B cell (primary cell): ENCODE measurements at regions not wholly inside any gene's neighbourhood (a gene's known extent, or its start where the extent isn't known, plus 50 kb on each side); places are given as distances from the start of the nearest gene placed in this dataset.

Experiments used
- ATAC-seq: fragments of 200-7000 bp; cut with Tn5 transposase; one replicate; pipeline ENCODE4 v1.10.0; 2021; ENCODE audit warnings: low read depth, mild to moderate bottlenecking, moderate number of reproducible peaks, moderate library complexity
- CTCF ChIA-PET: fragments of 350-600 bp; sonication (Branson Sonifier 250); formaldehyde crosslinking; loops from one replicate; lab custom pipeline; 2021; ENCODE audit warnings: antibody characterized with exemption, inconsistent platforms; lab: Charles Lee
- POLR2A ChIA-PET: fragments of 350-600 bp; sonication (Branson Sonifier 250); formaldehyde crosslinking; loops from one replicate; lab custom pipeline; 2021; ENCODE audit warnings: antibody characterized with exemption; lab: Charles Lee
- DNase-seq: peaks from one replicate; pipeline ENCODE4 v3.0.0; 2013
- H2AFZ ChIP-seq: 2 replicates; pipeline ENCODE4 v1.6.1; 2012; ENCODE audit warnings: mild to moderate bottlenecking, low read depth, low read length; ENCODE audit not compliant: insufficient read depth, poor library complexity, severe bottlenecking
- H3K27ac ChIP-seq, 2 donors: 1 replicate in 1 of 2; 2 replicates in 1 of 2; pipeline ENCODE4 v1.5.1; 2012 to 2013; ENCODE audit warnings: low read length in 2 of 2, mild to moderate bottlenecking in 2 of 2, moderate library complexity in 1 of 2
- H3K27me3 ChIP-seq, 4 experiments: fragments of 200-600 bp in 1 of 4; sonication (generic) in 1 of 4; replicated peaks in 1 of 4; 1 replicate in 2 of 4; 2 replicates in 2 of 4; pipeline versions ENCODE4 v1.6.1 to v1.7.0; 2013 to 2016; ENCODE audit warnings: low read length in 3 of 4, mild to moderate bottlenecking in 2 of 4, mixed read lengths in 1 of 4, moderate library complexity in 1 of 4; ENCODE audit not compliant: insufficient read depth in 4 of 4, control insufficient read depth in 3 of 4; ENCODE audit errors: control extremely low read depth in 1 of 4
- H3K36me3 ChIP-seq, 2 experiments: replicated peaks in 1 of 2; 1 replicate in 1 of 2; 2 replicates in 1 of 2; pipeline versions ENCODE4 v1.6.1 to v1.7.1; 2013; ENCODE audit warnings: low read length in 1 of 2; ENCODE audit not compliant: insufficient read depth in 2 of 2, control insufficient read depth in 1 of 2; ENCODE audit errors: control extremely low read depth in 1 of 2, extremely low read depth in 1 of 2
- H3K4me1 ChIP-seq, 2 donors: fragments of 200-600 bp in 1 of 2; sonication (generic) in 1 of 2; 1 replicate in 1 of 2; 2 replicates in 1 of 2; pipeline versions ENCODE4 v1.5.1 to v1.6.1; 2013 to 2017; ENCODE audit warnings: low read length in 2 of 2; ENCODE audit not compliant: control insufficient read depth in 2 of 2, insufficient read depth in 2 of 2
- H3K4me2 ChIP-seq: replicated peaks from 2 replicates; pipeline ENCODE3; 2012; ENCODE audit warnings: mild to moderate bottlenecking, low read depth, low read length; ENCODE audit not compliant: poor library complexity, severe bottlenecking
- H3K4me3 ChIP-seq, 5 experiments: fragments of 200-600 bp in 1 of 5; sonication (generic) in 1 of 5; 1 replicate in 3 of 5; 2 replicates in 2 of 5; pipeline versions ENCODE4 v1.5.1 to v1.7.0; 2011 to 2016; ENCODE audit warnings: low read length in 4 of 5, mild to moderate bottlenecking in 4 of 5, low read depth in 2 of 5, control low read depth in 1 of 5, moderate library complexity in 1 of 5; ENCODE audit not compliant: insufficient read depth in 1 of 5; ENCODE audit errors: control extremely low read depth in 1 of 5, extremely low read depth in 1 of 5
- H3K79me2 ChIP-seq: fragments of 200-600 bp; sonication (generic); one replicate; pipeline ENCODE4 v1.6.0; 2016; ENCODE audit warnings: low read length; ENCODE audit not compliant: control insufficient read depth, insufficient read depth
- H3K9ac ChIP-seq: fragments of 200-600 bp; sonication (generic); 2 replicates; pipeline ENCODE4 v1.6.1; 2017; ENCODE audit warnings: mild to moderate bottlenecking, low read length, moderate library complexity
- H3K9me3 ChIP-seq, 3 donors: one replicate each; pipeline versions ENCODE4 v1.6.1 to v1.7.1; 2013; ENCODE audit warnings: low read length in 2 of 3; ENCODE audit not compliant: control insufficient read depth in 2 of 3, insufficient read depth in 1 of 3; ENCODE audit errors: control extremely low read depth in 1 of 3
- H4K20me1 ChIP-seq: 2 replicates; pipeline ENCODE4 v1.6.0; 2012; ENCODE audit warnings: mild to moderate bottlenecking, low read length; ENCODE audit not compliant: insufficient read depth, control insufficient read depth, poor library complexity, severe bottlenecking
- H3K27ac Mint-ChIP-seq: one replicate; pipeline ENCODE4 v1.8.0; 2021; ENCODE audit warnings: mixed read lengths
- H3K27me3 Mint-ChIP-seq: one replicate; pipeline ENCODE4 v1.8.0; 2021; ENCODE audit warnings: mixed read lengths
- H3K4me1 Mint-ChIP-seq: one replicate; pipeline ENCODE4 v1.8.0; 2021; ENCODE audit warnings: mixed read lengths
- H3K4me3 Mint-ChIP-seq: one replicate; pipeline ENCODE4 v1.8.0; 2021; ENCODE audit warnings: mixed read lengths
- H3K9me3 Mint-ChIP-seq: one replicate; pipeline ENCODE4 v1.8.0; 2022; ENCODE audit warnings: mixed read lengths; ENCODE audit not compliant: insufficient read depth
- EZH2 ChIP-seq: IDR thresholded peaks from 2 replicates; pipeline ENCODE4 v1.6.1; 2012; ENCODE audit warnings: borderline replicate concordance, low read depth, mild to moderate bottlenecking, moderate library complexity, low read length; ENCODE audit not compliant: insufficient read depth, poor library complexity, severe bottlenecking
- WGBS: methylation state at CpG from one replicate; pipeline ENCODE4 v1.1.5; 2013; ENCODE audit warnings: missing lambda C conversion rate; ENCODE audit not compliant: insufficient coverage; 5-methylcytosine and 5-hydroxymethylcytosine counted together
- intact Hi-C: fragments of 100-400 bp; cut with micrococcal nuclease; formaldehyde crosslinking; loops from one replicate; pipeline ENCODE4 v1.10.0; 2022
- TF ChIP-seq, protein P1 (sequence below): fragments of 200-600 bp; IDR thresholded peaks from one replicate; pipeline ENCODE4 v1.8.0; 2022; ENCODE audit warnings: antibody characterized with exemption, mild to moderate bottlenecking

DNA sequence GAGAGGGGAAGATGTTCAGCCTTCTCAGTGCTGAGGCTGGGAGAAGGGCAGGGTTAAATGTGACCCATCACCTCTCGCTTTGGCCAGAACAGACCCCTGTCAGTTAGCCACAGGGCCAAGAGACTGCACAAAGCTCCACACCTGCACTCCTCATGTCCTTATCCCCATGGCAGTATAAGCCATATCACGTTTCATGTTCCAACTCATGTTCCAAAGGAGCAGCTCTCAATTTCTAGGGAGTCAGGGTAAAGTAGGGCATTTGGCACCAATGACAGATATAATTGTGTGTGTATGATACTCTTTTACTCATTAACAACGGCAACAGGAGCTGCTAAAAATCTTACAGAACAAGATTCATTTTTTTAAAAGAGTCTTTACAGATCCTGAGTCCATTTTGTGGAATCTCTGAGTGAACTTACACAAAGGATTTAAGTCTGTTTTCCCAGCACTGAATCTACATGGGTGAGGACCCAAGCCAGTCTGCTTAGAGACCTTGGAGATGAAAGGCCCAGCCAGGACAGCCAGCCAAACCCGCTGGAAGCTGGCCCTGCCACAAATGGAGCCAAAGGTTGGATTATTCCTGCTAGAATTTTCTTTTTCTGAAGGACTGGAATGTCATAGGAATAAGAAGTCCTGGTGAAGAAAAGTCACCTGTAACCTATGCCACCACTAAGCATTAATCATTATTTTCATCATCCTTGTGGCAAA lies 129.1 kb upstream of the SMAD1 start:
- no peaks in the 10 kb centered on the region for H4K20me1 ChIP-seq
- H3K36me3 ChIP-seq = no peaks in the 10 kb centered on the region
- intact Hi-C loops = no loop called here
- TF ChIP-seq EZH2 = no peak
- Mint-ChIP-seq H3K27me3 (peaks cover 9% of the 10 kb centered on the region), H3K27ac (no peak overlapping the region), H3K4me3 (no peak overlapping the region), H3K4me1 (no peaks in the 10 kb centered on the region), H3K9me3 (peaks cover 3% of the 10 kb centered on the region)
- POLR2A ChIA-PET = no interaction called here
- no peak overlapping the region for H3K4me3 ChIP-seq
- CTCF ChIA-PET = no interaction called here
- H3K4me1 ChIP-seq = no peaks in the 10 kb centered on the region
- ATAC-seq (no peak), DNase-seq (no peak)
- no peak overlapping the region for H3K4me2 ChIP-seq
- H3K27me3 ChIP-seq = no peaks in the 10 kb centered on the region
- H3K79me2 ChIP-seq = no peaks in the 10 kb centered on the region
- H3K9ac ChIP-seq = no peak overlapping the region
- no peak overlapping the region for H3K27ac ChIP-seq
- no peak overlapping the region for H2AFZ ChIP-seq
- H3K9me3 ChIP-seq = peaks cover 0 to 4% (median 0%) of the 10 kb centered on the region in 3 donors
- 92% methylated on average over 2 of the region's 4 CpGs for WGBS

DNA sequence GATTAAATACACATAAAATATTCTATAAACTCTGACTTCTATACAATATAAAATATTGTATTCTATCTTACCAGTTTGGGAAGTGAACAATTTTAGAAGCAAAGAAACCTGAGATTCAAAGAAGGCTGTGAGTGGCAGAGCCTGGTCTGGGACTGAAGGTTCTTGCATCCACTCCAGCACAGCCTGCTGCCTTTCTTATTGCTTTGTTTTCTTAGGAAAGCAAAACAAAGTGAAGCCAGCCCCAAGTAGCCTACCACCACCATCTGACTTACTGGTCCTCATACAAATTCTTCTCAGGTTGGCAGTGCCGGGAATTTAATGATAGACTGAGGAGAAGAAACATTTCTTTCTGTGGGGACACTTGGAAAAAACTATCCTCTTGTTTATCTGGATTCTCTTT lies 129.7 kb upstream of the SMAD1 start:
- no peak overlapping the region for H3K4me3 ChIP-seq
- Mint-ChIP-seq H3K4me3 (no peak overlapping the region), H3K9me3 (peaks cover 2% of the 10 kb centered on the region), H3K27ac (no peak overlapping the region), H3K4me1 (no peaks in the 10 kb centered on the region), H3K27me3 (peaks cover 9% of the 10 kb centered on the region)
- ATAC-seq (no peak), DNase-seq (no peak)
- no CpG with 5 or more reads among the region's 1 CpG for WGBS
- intact Hi-C loops = no loop called here
- no peaks in the 10 kb centered on the region for H4K20me1 ChIP-seq
- ChIA-PET CTCF (no interaction called here), POLR2A (no interaction called here)
- H3K27ac ChIP-seq = no peak overlapping the region
- H3K79me2 ChIP-seq = no peaks in the 10 kb centered on the region
- H3K9ac ChIP-seq = no peak overlapping the region
- peaks cover 0 to 4% (median 0%) of the 10 kb centered on the region in 3 donors for H3K9me3 ChIP-seq
- no peaks in the 10 kb centered on the region for H3K4me1 ChIP-seq
- no peak overlapping the region for H3K4me2 ChIP-seq
- H3K36me3 ChIP-seq = no peaks in the 10 kb centered on the region
- H3K27me3 ChIP-seq = no peaks in the 10 kb centered on the region
- no peak overlapping the region for H2AFZ ChIP-seq
- no peak for TF ChIP-seq EZH2
- TF ChIP-seq, protein P1, sequence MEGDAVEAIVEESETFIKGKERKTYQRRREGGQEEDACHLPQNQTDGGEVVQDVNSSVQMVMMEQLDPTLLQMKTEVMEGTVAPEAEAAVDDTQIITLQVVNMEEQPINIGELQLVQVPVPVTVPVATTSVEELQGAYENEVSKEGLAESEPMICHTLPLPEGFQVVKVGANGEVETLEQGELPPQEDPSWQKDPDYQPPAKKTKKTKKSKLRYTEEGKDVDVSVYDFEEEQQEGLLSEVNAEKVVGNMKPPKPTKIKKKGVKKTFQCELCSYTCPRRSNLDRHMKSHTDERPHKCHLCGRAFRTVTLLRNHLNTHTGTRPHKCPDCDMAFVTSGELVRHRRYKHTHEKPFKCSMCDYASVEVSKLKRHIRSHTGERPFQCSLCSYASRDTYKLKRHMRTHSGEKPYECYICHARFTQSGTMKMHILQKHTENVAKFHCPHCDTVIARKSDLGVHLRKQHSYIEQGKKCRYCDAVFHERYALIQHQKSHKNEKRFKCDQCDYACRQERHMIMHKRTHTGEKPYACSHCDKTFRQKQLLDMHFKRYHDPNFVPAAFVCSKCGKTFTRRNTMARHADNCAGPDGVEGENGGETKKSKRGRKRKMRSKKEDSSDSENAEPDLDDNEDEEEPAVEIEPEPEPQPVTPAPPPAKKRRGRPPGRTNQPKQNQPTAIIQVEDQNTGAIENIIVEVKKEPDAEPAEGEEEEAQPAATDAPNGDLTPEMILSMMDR = no peak
